ENCODE measurements at regions not wholly inside any gene's neighbourhood (a gene's known extent, or its start where the extent isn't known, plus 50 kb on each side); places are given as distances from the start of the nearest gene placed in this dataset.

DNA sequence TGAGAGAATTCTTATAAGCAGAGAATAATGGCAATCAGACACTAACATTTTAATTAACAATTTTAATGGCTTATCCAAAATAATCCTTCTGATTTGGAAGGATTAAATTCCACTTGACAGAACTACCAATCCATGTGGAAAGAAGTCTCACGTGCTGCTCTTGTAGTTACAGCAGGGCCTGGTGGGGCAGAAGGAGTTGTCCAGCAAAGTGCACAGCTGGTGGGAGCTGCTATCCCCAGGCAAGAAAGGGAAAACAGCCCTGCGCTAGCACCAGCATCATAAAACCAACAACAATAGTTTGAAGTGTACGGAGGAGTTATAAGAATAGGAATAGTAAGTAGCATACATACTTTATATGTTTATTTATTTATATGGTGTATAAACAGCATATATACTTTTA, 127.4 kb upstream of the TRIM2 start:
- Mint-ChIP-seq H3K27ac (no peak overlapping the region), H3K9me3 (no peaks in the 10 kb centered on the region), H3K36me3 (ENCODE audit: low read depth) (no peaks in the 10 kb centered on the region), H3K27me3 (ENCODE audit: low read depth, poor library complexity) (no peaks in the 10 kb centered on the region), H3K4me1 (peaks cover 19% of the 10 kb centered on the region), H3K4me3 (no peak overlapping the region)
- no peak for TF ChIP-seq CTCF (IDR thresholded peaks at IDR 0.05)
- no peak for DNase-seq

DNA sequence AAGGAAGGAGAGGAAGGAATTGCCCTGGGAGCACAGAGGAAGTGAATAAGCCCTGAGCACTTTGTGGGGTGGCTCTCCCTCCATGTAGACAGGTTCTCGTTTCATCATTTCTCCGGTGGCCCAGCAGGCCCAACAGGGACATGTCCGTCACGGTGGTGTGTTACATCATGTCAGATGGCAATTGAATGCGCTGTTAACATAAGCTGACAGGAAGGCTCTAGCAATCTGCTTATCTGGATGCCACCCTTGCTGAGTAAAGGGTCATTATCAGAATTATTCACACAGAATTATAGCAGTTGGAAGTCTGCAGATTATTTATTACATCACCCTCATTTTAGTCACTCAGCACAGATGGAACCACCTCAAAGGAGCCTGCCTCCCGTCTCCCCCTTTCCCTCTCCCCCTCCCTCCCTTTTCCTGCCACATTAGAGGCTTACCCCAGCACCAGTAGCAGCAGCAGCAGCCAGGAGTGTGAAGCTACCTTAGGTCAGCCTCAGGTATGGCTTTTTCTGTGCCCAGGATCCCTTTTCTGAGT, 124.3 kb upstream of the TRIM2 start:
- TF ChIP-seq CTCF (IDR thresholded peaks at IDR 0.05): no peak
- Mint-ChIP-seq H3K9me3 (no peaks in the 10 kb centered on the region), H3K4me3 (no peak overlapping the region), H3K36me3 (ENCODE audit: low read depth) (no peaks in the 10 kb centered on the region), H3K4me1 (peaks cover 49% of the 10 kb centered on the region), H3K27ac (no peak overlapping the region), H3K27me3 (ENCODE audit: low read depth, poor library complexity) (peaks cover 2% of the 10 kb centered on the region)
- no peak for DNase-seq

- H3K27me3 Mint-ChIP-seq (ENCODE audit: low read depth, poor library complexity): peaks cover 2% of the 10 kb centered on the region
- no peaks in the 10 kb centered on the region for H3K9me3 Mint-ChIP-seq
- no peaks in the 10 kb centered on the region for H3K36me3 Mint-ChIP-seq (ENCODE audit: low read depth)
- peaks cover 61% of the 10 kb centered on the region for H3K4me1 Mint-ChIP-seq
- TF ChIP-seq CTCF (IDR thresholded peaks at IDR 0.05): no peak
- no peak for DNase-seq
- no peak overlapping the region for H3K27ac Mint-ChIP-seq
- no peak overlapping the region for H3K4me3 Mint-ChIP-seq
Observed at GRCh38 chr4:153081006-153081580, 123.2 kb upstream of the TRIM2 start.

- peaks cover 67% of the 10 kb centered on the region for H3K4me1 Mint-ChIP-seq
- peaks cover 2% of the 10 kb centered on the region for H3K27me3 Mint-ChIP-seq (ENCODE audit: low read depth, poor library complexity)
- no peak for TF ChIP-seq CTCF (IDR thresholded peaks at IDR 0.05)
- H3K27ac Mint-ChIP-seq: peak overlapping the region; percentile 76
- no peak for DNase-seq
- H3K36me3 Mint-ChIP-seq (ENCODE audit: low read depth): no peaks in the 10 kb centered on the region
- no peak overlapping the region for H3K4me3 Mint-ChIP-seq
- no peaks in the 10 kb centered on the region for H3K9me3 Mint-ChIP-seq
Observed at GRCh38 chr4:153081693-153082092, 122.5 kb upstream of the TRIM2 start.

GRCh38 chr4:153082322-153083301, 121.6 kb upstream of the TRIM2 start:
- Mint-ChIP-seq H3K27ac (peak overlapping the region; percentile 90), H3K27me3 (ENCODE audit: low read depth, poor library complexity) (peaks cover 2% of the 10 kb centered on the region), H3K4me3 (peak overlapping the region; percentile 11), H3K4me1 (peaks cover 68% of the 10 kb centered on the region), H3K9me3 (no peaks in the 10 kb centered on the region), H3K36me3 (ENCODE audit: low read depth) (no peaks in the 10 kb centered on the region)
- no peak for DNase-seq
- no peak for TF ChIP-seq CTCF (IDR thresholded peaks at IDR 0.05)

Measured in nephron progenitor cell (in vitro differentiated cells).